ENCODE measurements at regions not wholly inside any gene's neighbourhood (a gene's known extent, or its start where the extent isn't known, plus 50 kb on each side); places are given as distances from the start of the nearest gene placed in this dataset.
A peak's percentile ranks its signal among the peaks of the same experiment; 100 is the strongest.

DNA sequence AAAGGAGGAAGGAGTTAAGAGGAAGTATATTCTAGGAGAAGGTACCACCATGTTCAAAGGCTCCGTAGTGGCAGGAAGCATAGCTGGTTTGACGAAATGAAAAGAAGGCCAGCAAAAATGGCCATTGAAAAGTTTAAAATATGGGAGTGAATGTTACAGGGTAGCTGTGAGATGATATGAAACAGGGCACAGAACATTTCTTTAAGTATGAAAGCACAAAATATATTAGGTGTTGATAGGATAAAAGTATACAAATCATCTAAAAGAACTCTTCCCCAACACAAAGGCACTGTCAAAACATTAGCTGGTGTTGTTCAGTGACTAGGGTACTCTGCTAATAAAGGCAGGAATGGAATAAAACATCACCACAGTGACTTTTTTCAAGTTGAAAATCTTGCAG lies 216.2 kb downstream of the LRRN1 start:
- Histone ChIP-seq H3K4me1 (ENCODE audit: control extremely low read depth in 1 of 4, control insufficient read depth in 4 of 4, insufficient read depth in 4 of 4, low read length in 3 of 4) (peaks cover 0 to 11% (median 4%) of the 10 kb centered on the region in 4 experiments), H3K27ac (ENCODE audit: insufficient read depth in 1 of 2, low read depth in 1 of 2, low read length in 2 of 2, poor library complexity in 1 of 2, severe bottlenecking in 2 of 2) (no peak overlapping the region), H3K27me3 (replicated peaks in 2 of 5; ENCODE audit: control insufficient read depth in 4 of 5, insufficient read depth in 5 of 5, low read length in 4 of 5) (no peaks in the 10 kb centered on the region), H3K4me3 (ENCODE audit: control insufficient read depth in 1 of 7, extremely low read depth in 1 of 7, insufficient read depth in 4 of 7, low read depth in 2 of 7, low read length in 6 of 7) (no peak overlapping the region), H3K36me3 (ENCODE audit: control insufficient read depth in 4 of 4, insufficient read depth in 4 of 4, low read length in 3 of 4) (no peaks in the 10 kb centered on the region), H3K9me3 (ENCODE audit: control extremely low read depth in 1 of 5, control insufficient read depth in 4 of 5, insufficient read depth in 2 of 5, low read depth in 1 of 5, low read length in 4 of 5) (peaks cover 0 to 7% (median 0%) of the 10 kb centered on the region in 5 experiments)
- POLR2A ChIA-PET = no interaction called here
- WGBS (ENCODE audit: insufficient coverage) = 5% methylated on average over 2 of the region's 2 CpGs
- peak in 2 of 3 donors; percentile 11 to 14 for DNase-seq
- CTCF ChIA-PET = interaction anchor here (1.1 to 1.7 kb wide), 2 partner anchors 17 to 257 kb away, joined by 4 read pairs; no protein-coding TSS in a partner anchor

DNA sequence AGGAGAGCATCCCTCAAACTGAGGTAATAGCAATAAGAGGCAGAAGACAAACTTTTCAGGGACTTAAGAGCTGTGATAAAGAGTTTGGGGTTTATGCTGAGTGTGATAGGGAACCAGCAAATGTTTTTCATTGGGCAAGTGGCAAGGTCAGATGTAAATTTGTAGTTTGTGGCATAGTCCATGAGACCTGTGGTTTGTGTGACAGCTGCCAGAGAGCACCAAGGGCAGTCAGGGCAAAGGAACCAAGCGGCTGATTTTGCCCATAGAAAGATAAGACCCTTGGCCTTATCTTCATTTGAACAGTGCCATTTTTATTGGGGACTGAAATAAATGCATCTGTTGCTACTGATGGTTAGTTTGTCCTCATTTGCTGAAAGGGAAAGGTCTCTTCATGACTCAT lies 220.3 kb downstream of the LRRN1 start:
- Histone ChIP-seq H3K27ac (ENCODE audit: insufficient read depth in 1 of 2, low read depth in 1 of 2, low read length in 2 of 2, poor library complexity in 1 of 2, severe bottlenecking in 2 of 2) (no peak overlapping the region), H3K36me3 (ENCODE audit: control insufficient read depth in 4 of 4, insufficient read depth in 4 of 4, low read length in 3 of 4) (no peaks in the 10 kb centered on the region), H3K9me3 (ENCODE audit: control extremely low read depth in 1 of 5, control insufficient read depth in 4 of 5, insufficient read depth in 2 of 5, low read depth in 1 of 5, low read length in 4 of 5) (peaks cover 0 to 6% (median 0%) of the 10 kb centered on the region in 5 experiments), H3K27me3 (replicated peaks in 2 of 5; ENCODE audit: control insufficient read depth in 4 of 5, insufficient read depth in 5 of 5, low read length in 4 of 5) (no peaks in the 10 kb centered on the region), H3K4me3 (ENCODE audit: control insufficient read depth in 1 of 7, extremely low read depth in 1 of 7, insufficient read depth in 4 of 7, low read depth in 2 of 7, low read length in 6 of 7) (no peak overlapping the region), H3K4me1 (ENCODE audit: control extremely low read depth in 1 of 4, control insufficient read depth in 4 of 4, insufficient read depth in 4 of 4, low read length in 3 of 4) (peaks cover 0 to 11% (median 4%) of the 10 kb centered on the region in 4 experiments)
- WGBS (ENCODE audit: insufficient coverage) = 71% methylated on average over 1 of the region's 1 CpG
- peak; percentile 27 to 81 (median 70) for DNase-seq
- CTCF ChIA-PET = no interaction called here
- POLR2A ChIA-PET = no interaction called here

DNA sequence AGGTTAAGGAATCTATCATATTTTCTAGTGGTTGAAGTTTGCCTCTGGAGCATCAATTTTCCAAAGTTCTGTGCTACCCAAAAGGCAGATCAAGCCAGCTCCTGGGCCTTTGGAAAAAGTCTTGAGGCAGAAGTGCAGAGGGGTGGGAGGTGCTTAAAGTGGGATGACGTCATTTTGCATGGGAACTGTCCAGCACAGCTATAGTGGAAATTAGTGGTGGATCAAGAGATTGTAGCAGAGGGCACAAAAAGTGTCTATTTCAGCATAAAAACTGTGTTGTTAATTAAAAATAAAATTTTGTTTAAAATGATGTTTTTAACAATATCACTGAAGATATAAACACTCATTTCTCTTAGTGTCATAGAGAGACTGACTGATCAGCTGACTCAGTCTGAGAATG lies 221.9 kb downstream of the LRRN1 start:
- 44% methylated on average over 1 of the region's 1 CpG for WGBS (ENCODE audit: insufficient coverage)
- Histone ChIP-seq H3K36me3 (ENCODE audit: control insufficient read depth in 4 of 4, insufficient read depth in 4 of 4, low read length in 3 of 4) (no peaks in the 10 kb centered on the region), H3K27ac (ENCODE audit: insufficient read depth in 1 of 2, low read depth in 1 of 2, low read length in 2 of 2, poor library complexity in 1 of 2, severe bottlenecking in 2 of 2) (no peak overlapping the region), H3K27me3 (replicated peaks in 2 of 5; ENCODE audit: control insufficient read depth in 4 of 5, insufficient read depth in 5 of 5, low read length in 4 of 5) (no peaks in the 10 kb centered on the region), H3K9me3 (ENCODE audit: control extremely low read depth in 1 of 5, control insufficient read depth in 4 of 5, insufficient read depth in 2 of 5, low read depth in 1 of 5, low read length in 4 of 5) (peaks cover 0 to 6% (median 0%) of the 10 kb centered on the region in 5 experiments), H3K4me3 (ENCODE audit: control insufficient read depth in 1 of 7, extremely low read depth in 1 of 7, insufficient read depth in 4 of 7, low read depth in 2 of 7, low read length in 6 of 7) (no peak overlapping the region), H3K4me1 (ENCODE audit: control extremely low read depth in 1 of 4, control insufficient read depth in 4 of 4, insufficient read depth in 4 of 4, low read length in 3 of 4) (peaks cover 0 to under 1% (median 0%) of the 10 kb centered on the region in 4 experiments)
- ChIA-PET POLR2A (no interaction called here), CTCF (no interaction called here)
- DNase-seq = peak; percentile 12 to 50 (median 46)

DNA sequence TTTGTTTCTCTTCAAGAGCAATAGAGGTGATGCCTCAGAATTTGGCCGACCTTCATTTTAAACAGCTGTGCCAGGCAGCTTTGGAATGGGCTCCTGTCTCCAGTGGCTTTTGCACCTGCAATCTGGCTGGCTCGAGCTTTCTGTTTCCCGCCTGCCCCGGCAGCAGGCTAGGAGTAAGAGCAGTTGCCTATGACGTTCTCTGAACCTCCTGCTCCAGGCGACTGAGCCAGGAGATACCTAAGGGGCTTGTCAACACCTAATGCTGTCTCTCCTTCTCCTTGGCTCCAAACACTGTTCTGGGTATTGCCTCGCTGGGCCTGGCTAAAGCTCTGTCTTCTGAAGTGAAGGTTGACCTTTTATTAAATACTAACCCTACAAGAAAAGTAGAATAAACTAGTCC lies 229.9 kb downstream of the LRRN1 start:
- 98% methylated on average over 6 of the region's 7 CpGs for WGBS (ENCODE audit: insufficient coverage)
- H3K36me3 ChIP-seq (ENCODE audit: control insufficient read depth in 4 of 4, insufficient read depth in 4 of 4, low read length in 3 of 4) = no peaks in the 10 kb centered on the region
- DNase-seq = no peak
- POLR2A ChIA-PET = no interaction called here
- H3K4me1 ChIP-seq (ENCODE audit: control extremely low read depth in 1 of 4, control insufficient read depth in 4 of 4, insufficient read depth in 4 of 4, low read length in 3 of 4) = no peaks in the 10 kb centered on the region
- H3K9me3 ChIP-seq (ENCODE audit: control extremely low read depth in 1 of 5, control insufficient read depth in 4 of 5, insufficient read depth in 2 of 5, low read depth in 1 of 5, low read length in 4 of 5) = no peaks in the 10 kb centered on the region
- H3K4me3 ChIP-seq (ENCODE audit: control insufficient read depth in 1 of 7, extremely low read depth in 1 of 7, insufficient read depth in 4 of 7, low read depth in 2 of 7, low read length in 6 of 7) = no peak overlapping the region
- no peak overlapping the region for H3K27ac ChIP-seq (ENCODE audit: insufficient read depth in 1 of 2, low read depth in 1 of 2, low read length in 2 of 2, poor library complexity in 1 of 2, severe bottlenecking in 2 of 2)
- CTCF ChIA-PET = no interaction called here
- H3K27me3 ChIP-seq (replicated peaks in 2 of 5; ENCODE audit: control insufficient read depth in 4 of 5, insufficient read depth in 5 of 5, low read length in 4 of 5) = no peaks in the 10 kb centered on the region

DNA sequence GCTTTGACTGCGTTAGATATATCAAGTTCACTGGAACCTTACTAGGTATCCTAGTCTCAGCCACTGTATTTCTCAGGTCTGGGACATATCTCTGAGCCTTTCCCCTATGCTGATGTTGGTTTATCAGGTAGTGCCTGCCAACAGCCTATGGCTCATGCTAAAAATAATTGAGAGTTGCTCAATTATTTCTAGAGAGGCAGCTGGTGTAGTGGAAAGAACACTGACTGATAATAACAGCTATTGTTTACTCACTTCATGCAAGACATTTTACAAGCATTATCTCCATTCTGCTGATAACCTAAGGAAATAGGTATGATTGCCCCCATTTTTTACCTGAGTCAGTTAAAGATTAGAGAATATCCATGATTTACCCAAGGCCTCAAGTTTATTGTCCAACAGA lies 231.4 kb downstream of the LRRN1 start:
- ChIA-PET CTCF (interaction anchor here (1.0 kb wide), 1 partner anchor 221 kb away, joined by 3 read pairs; no protein-coding TSS in a partner anchor), POLR2A (no interaction called here)
- WGBS (ENCODE audit: insufficient coverage) = 100% methylated on average over 1 of the region's 1 CpG
- Histone ChIP-seq H3K27me3 (replicated peaks in 2 of 5; ENCODE audit: control insufficient read depth in 4 of 5, insufficient read depth in 5 of 5, low read length in 4 of 5) (no peaks in the 10 kb centered on the region), H3K9me3 (ENCODE audit: control extremely low read depth in 1 of 5, control insufficient read depth in 4 of 5, insufficient read depth in 2 of 5, low read depth in 1 of 5, low read length in 4 of 5) (no peaks in the 10 kb centered on the region), H3K27ac (ENCODE audit: insufficient read depth in 1 of 2, low read depth in 1 of 2, low read length in 2 of 2, poor library complexity in 1 of 2, severe bottlenecking in 2 of 2) (no peak overlapping the region), H3K4me3 (ENCODE audit: control insufficient read depth in 1 of 7, extremely low read depth in 1 of 7, insufficient read depth in 4 of 7, low read depth in 2 of 7, low read length in 6 of 7) (no peak overlapping the region), H3K36me3 (ENCODE audit: control insufficient read depth in 4 of 4, insufficient read depth in 4 of 4, low read length in 3 of 4) (no peaks in the 10 kb centered on the region), H3K4me1 (ENCODE audit: control extremely low read depth in 1 of 4, control insufficient read depth in 4 of 4, insufficient read depth in 4 of 4, low read length in 3 of 4) (no peaks in the 10 kb centered on the region)
- no peak for DNase-seq

DNA sequence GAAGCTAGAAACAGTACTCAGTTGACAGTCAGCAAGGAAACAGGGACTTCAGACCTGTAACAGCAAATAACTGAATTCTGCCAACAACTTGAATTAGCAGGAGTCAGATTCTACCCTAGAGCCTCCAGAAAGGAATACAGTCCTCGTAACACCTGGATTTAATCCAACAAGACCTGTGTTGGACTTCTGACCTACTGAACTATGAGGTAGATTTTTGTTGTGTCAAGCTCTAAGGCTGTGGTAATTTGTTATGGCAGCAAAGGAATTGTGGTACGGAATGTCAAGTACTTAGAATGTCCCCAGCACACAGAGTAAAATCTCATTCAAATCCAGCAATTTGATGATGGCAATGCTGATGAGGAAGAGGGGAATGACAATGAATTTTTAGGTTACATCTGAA lies 234.1 kb downstream of the LRRN1 start:
- no peak for DNase-seq
- Histone ChIP-seq H3K27me3 (replicated peaks in 2 of 5; ENCODE audit: control insufficient read depth in 4 of 5, insufficient read depth in 5 of 5, low read length in 4 of 5) (no peaks in the 10 kb centered on the region), H3K9me3 (ENCODE audit: control extremely low read depth in 1 of 5, control insufficient read depth in 4 of 5, insufficient read depth in 2 of 5, low read depth in 1 of 5, low read length in 4 of 5) (no peaks in the 10 kb centered on the region), H3K4me1 (ENCODE audit: control extremely low read depth in 1 of 4, control insufficient read depth in 4 of 4, insufficient read depth in 4 of 4, low read length in 3 of 4) (no peaks in the 10 kb centered on the region), H3K4me3 (ENCODE audit: control insufficient read depth in 1 of 7, extremely low read depth in 1 of 7, insufficient read depth in 4 of 7, low read depth in 2 of 7, low read length in 6 of 7) (no peak overlapping the region), H3K27ac (ENCODE audit: insufficient read depth in 1 of 2, low read depth in 1 of 2, low read length in 2 of 2, poor library complexity in 1 of 2, severe bottlenecking in 2 of 2) (no peak overlapping the region), H3K36me3 (ENCODE audit: control insufficient read depth in 4 of 4, insufficient read depth in 4 of 4, low read length in 3 of 4) (no peaks in the 10 kb centered on the region)
- CTCF ChIA-PET = no interaction called here
- POLR2A ChIA-PET = no interaction called here
- no CpG with 5 or more reads among the region's 2 CpGs for WGBS (ENCODE audit: insufficient coverage)

DNA sequence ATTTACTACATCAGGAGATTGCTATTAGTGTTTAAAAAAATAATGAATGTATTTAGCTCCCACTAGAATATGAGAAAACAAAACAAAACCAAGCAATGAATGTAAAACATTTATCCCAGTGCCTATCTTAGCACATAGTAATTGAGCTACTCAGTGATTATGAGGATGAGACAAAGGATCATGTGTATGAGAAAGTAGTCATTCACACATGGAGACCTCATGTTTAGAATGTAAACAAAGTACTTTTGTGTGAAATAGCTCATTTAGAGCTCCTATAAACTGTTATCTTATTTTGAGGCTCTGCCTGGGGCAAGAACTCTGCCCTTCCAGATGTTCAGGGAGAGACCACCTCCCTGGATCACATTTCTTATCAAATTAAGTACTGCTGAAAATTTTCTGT lies 236.8 kb downstream of the LRRN1 start:
- Histone ChIP-seq H3K36me3 (ENCODE audit: control insufficient read depth in 4 of 4, insufficient read depth in 4 of 4, low read length in 3 of 4) (no peaks in the 10 kb centered on the region), H3K27ac (ENCODE audit: insufficient read depth in 1 of 2, low read depth in 1 of 2, low read length in 2 of 2, poor library complexity in 1 of 2, severe bottlenecking in 2 of 2) (no peak overlapping the region), H3K9me3 (ENCODE audit: control extremely low read depth in 1 of 5, control insufficient read depth in 4 of 5, insufficient read depth in 2 of 5, low read depth in 1 of 5, low read length in 4 of 5) (no peaks in the 10 kb centered on the region), H3K4me3 (ENCODE audit: control insufficient read depth in 1 of 7, extremely low read depth in 1 of 7, insufficient read depth in 4 of 7, low read depth in 2 of 7, low read length in 6 of 7) (no peak overlapping the region), H3K4me1 (ENCODE audit: control extremely low read depth in 1 of 4, control insufficient read depth in 4 of 4, insufficient read depth in 4 of 4, low read length in 3 of 4) (no peaks in the 10 kb centered on the region), H3K27me3 (replicated peaks in 2 of 5; ENCODE audit: control insufficient read depth in 4 of 5, insufficient read depth in 5 of 5, low read length in 4 of 5) (no peaks in the 10 kb centered on the region)
- no peak for DNase-seq
- ChIA-PET POLR2A (no interaction called here), CTCF (no interaction called here)
